ENCODE measurements at regions not wholly inside any gene's neighbourhood (a gene's known extent, or its start where the extent isn't known, plus 50 kb on each side); places are given as distances from the start of the nearest gene placed in this dataset.

DNA sequence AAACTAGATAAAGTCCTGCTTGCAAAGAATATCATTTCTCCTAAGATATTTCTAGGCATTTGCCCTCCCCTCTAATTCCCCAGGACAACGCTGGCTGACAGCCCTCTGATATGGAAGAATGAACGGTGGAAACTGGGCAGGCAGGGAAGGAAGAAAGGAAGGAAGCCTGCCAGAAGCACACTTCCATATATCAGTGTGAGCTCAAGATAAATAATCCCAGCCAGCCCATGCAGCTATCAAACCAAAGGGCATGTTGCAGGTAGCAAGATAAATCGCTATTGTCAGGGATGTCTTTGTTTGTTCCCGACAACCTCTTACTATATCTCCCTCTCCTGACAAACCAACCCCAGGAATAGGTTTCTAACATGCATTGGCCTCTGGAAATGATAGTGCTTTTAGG is 412.8 kb downstream of the HNRNPD start:
- no peak for DNase-seq

- DNase-seq = no peak
These were observed 419.5 kb downstream of the HNRNPD start for GRCh38 chr4:81954271-81954670.

DNA sequence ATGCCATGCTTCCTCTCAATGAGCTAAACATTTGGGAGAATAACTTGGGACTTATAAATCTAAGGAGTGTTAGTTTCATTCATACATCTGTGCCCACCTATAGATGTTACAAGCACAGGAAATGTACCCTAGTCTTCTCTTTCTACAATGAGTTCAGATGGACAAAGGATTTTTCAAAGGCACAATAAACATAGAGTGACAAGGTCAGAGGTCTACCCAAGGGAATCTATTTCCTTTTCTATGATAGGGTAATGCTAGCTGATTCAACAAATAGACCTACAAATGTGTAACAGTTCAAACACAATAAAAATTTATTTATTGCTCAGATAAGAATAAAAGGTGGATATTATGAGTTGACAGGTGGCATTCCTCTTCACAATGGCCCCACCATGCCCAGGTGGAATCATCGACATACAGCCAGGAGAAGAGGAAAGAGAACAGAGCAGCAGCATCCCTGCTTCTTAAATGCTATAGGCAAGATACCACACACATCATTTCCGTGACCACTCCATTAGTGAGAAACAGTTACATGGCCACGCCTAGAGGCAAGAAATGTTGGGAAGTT is 421.8 kb downstream of the HNRNPD start:
- DNase-seq = no peak

DNA sequence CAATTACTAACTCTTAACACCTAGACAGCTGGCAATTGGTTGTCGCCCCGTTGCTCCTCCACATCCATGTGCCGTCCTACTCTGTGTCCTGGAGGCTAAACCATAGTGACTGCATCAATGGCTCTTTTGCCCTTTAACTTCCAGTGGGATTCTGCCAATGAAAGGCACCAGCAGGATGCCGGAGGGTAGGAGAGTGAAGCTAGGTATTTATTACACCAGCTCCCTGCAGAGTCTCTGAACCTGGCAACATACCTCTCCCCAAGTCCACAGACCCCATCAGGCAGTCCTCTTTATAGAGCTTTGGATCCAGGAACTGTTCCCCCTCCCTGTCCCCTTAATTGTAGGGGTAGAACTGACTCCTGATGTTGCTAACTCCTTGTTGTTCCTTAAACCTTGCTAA is 426.8 kb downstream of the HNRNPD start:
- DNase-seq = no peak

GRCh38 chr4:81930506-81931238 is 443.1 kb downstream of the HNRNPD start:
- no peak for DNase-seq

GRCh38 chr4:81923140-81923539 is 450.7 kb downstream of the HNRNPD start:
- DNase-seq = no peak

- peak in 1 of 56 donors; percentile 19 for DNase-seq
These were observed 450.6 kb upstream of the RASGEF1B start for GRCh38 chr4:81922313-81922712.

DNA sequence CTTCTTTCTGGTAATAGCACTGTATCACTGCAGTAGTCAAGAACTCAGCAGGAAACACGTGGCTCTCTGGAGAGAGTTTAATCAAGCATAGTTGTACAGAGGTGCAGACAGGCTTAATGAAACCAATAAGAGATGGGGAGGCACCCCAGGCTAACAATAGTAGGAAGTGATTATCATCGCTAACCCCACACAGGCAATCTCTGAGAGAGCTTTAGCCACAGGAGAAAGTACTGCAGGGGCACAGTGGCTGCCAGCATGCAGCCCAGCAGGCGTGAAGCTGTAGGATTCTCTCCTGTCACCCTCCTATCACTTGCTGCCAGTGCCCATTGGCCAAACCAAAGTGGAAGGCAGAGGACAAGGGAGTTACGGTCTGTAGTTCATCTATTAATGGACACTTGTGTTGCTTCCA is 450.0 kb upstream of the RASGEF1B start:
- no peak for DNase-seq

GRCh38 chr4:81919810-81920209 is 448.1 kb upstream of the RASGEF1B start:
- DNase-seq = no peak

GRCh38 chr4:81919223-81919622 is 447.5 kb upstream of the RASGEF1B start:
- no peak for DNase-seq

DNA sequence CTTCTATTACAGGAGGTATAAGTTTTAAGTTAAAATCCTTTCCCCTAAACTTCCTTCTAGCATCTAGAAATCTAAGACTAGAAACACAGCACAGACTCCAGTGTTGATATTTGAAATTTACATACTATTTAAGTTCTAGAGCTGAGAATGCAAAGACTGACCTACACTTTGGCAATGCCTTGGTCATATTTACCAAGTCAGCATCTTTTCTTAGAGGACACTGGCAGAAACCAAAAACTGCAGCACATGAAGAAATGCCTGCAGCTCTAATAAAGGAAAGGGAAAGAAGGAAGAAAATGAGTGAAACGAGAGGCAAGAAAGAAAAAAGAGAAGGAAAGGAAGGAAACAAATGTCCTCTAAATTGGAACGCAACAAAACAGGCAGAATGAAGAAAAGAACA is 443.7 kb upstream of the RASGEF1B start:
- no peak for DNase-seq

DNA sequence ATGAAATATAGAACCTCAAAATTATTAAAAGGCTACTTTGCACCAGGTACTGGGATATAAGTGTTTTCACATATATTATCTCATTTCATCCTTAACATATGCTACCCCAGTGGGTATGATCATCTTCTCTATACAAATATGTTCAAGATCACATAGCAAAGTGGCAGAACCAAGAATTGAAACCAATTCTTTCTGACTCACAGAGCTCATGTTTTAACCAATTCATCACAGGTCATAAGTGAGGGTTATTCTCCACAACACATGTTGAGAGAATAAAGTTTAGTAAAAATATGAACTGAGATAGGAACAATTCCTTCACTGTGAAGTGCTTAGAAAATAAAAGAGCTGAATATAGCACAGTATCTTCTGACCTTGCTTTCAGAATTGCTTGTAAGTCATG is 442.9 kb upstream of the RASGEF1B start:
- DNase-seq = no peak

DNA sequence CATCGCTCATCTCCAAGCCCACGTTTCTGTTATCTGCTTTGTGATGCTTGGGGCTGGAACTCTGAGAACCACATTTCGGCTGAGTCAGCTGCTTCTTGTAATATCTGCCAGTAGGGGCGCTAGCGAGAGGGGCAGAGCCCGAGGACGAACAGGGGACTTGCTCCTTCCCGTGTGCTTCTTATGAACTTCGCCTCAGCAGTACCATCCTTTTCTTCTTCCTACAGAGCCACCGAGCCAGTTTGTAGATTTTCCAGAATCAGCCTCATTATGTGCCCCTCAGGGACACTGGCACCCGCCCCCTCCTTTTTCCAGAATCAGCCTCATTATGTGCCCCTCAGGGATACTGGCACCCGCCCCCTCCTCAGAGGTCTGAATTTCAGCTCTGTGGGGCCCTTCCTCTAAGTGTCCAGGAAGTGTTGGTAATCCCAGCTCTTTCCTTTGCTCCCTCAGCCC is 441.7 kb upstream of the RASGEF1B start:
- peak in 6 of 56 donors; percentile 2 to 26 (median 8) for DNase-seq

DNA sequence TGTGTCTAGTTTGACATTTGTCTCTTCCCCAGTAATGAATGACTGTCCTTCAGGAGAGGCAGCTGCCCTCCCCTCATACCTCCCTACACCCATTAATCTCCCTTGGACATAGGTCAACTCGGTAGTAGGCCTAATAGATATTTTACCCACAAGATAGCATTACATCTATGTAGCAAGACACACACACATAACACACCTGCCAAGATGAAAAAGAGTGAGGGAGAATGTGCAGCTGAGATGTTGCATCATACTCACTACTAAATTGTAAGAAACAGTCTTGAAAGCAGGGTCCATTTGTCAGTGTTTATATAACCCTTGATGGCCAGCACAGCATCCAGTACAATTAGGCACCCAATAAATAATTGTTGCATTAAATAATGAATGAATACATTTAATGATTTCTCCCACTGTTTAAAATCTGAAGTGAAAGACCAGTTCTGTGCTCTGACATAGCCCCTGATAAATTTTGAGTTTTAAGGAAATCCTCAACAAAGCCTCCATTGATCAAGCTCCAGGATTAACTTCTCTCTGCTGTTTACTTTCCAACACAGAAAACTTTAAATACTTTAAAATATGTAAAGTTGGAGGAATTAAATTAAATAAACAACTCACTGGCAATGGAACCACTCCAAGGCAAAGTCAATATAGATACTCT is 440.8 kb upstream of the RASGEF1B start:
- no peak for DNase-seq

DNA sequence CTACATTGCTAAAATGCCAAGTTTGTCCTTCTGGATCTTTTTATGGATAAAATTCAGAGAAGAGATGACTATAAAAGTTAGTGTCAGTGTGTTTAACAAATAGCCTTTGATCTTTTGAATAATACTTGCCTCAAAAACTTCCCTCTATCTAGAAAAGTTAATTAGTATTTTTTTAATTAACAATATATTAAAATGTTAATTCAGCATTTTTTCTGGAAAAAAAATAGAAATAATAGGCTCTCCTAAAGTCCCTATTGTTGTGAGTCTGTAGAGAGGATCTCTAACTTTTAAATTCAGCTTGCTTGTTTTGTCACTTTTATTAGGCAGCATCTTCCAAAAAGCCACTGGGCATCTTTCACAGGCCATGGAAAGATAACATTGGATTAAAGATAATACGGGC is 435.2 kb upstream of the RASGEF1B start:
- DNase-seq = no peak

GRCh38 chr4:81905971-81906370 is 434.3 kb upstream of the RASGEF1B start:
- no peak for DNase-seq

- DNase-seq = no peak
These were observed 432.4 kb upstream of the RASGEF1B start for GRCh38 chr4:81904121-81904520.

DNA sequence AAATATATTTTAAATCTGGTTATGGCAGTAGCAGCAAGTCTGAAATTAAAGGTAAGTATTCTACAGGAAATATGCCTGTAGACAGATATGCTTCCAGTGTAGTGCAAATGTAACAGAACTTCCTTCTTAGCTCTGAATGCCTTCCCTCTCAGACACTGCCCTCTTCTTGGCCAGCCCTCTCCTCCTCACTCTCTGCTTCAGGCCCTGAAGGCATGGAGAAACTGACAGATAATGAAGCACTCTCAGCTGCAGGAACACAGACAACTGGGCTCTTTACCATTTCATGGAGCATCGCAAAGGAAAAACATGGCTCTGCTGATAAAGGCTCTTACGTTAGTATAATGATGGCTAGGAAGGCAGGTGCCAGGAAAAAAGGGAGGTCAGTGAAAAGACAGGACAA is 431.5 kb upstream of the RASGEF1B start:
- no peak for DNase-seq

GRCh38 chr4:81898862-81899504 is 427.3 kb upstream of the RASGEF1B start:
- no peak for DNase-seq

- no peak for DNase-seq
These were observed 425.2 kb upstream of the RASGEF1B start for GRCh38 chr4:81896936-81897335.

DNA sequence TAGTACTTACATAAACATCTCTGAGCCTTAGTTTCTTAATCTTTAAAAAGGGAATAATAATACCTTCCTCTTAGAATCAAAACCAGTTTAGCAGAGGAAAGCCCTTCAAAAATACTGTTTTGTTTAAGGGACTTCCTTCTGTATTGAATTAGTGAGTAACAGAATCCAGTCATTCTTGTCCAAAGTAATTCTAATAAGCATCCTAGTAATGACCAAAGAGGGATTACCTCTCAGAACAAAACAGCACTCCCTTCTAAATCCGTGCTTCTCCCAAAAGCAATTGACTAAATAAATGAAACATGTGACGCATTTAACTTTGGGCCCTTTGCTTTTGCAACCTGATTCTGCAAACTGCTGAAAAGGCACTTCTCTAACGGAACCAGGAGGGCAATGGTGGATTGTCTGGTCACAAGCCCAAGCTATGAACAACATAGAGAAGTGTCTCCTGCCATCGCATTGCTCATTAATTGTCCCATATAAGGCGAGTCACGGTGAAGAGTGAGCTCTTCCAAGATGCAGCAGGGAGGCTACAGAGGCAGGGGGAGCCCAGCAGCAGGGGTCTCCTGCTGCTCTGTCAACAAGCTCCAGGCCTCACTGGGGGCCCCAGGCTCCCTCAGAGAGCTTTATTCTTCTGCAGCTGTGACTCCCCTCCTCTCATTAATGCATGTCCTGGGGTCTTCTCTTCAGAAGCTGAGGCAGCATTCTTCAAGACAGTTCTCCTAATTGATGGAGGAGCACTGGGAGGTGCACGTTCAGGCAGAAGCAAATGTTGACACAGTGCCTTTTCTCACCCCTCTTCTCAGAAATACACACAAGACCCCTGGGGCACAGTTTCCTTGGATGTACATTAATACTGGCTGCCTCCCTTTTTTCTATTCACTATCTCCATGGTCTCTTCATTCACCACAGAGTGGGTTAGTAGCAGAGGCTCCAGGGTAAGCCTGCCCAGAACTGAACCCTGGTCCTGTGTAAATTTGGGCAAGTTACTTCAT is 419.6 kb upstream of the RASGEF1B start:
- no peak for DNase-seq
